Spleen (tissue), 11 donors: ENCODE measurements at regions not wholly inside any gene's neighbourhood (a gene's known extent, or its start where the extent isn't known, plus 50 kb on each side); places are given as distances from the start of the nearest gene placed in this dataset.

Experiments
- DNase-seq: peaks from one replicate; pipeline ENCODE4 v3.0.0-alpha.2; 2020
- H3K27ac ChIP-seq, 8 donors: fragments of 200-600 bp; sonication (generic) in 7 of 8; 1 replicate in 4 of 8; 2 replicates in 4 of 8; pipeline versions ENCODE4 v1.5.0 to v1.8.0; 2016 to 2021; ENCODE audit warnings: inconsistent platforms in 4 of 8, mild to moderate bottlenecking in 4 of 8, moderate library complexity in 1 of 8
- H3K27me3 ChIP-seq, 7 donors: fragments of 200-600 bp; sonication (generic) in 6 of 7; replicated peaks in 1 of 7; 1 replicate in 4 of 7; 2 replicates in 3 of 7; pipeline versions ENCODE4 v1.5.0 to v1.8.0; 2016 to 2021; ENCODE audit warnings: inconsistent platforms in 3 of 7, mild to moderate bottlenecking in 1 of 7
- H3K36me3 ChIP-seq, 6 donors: fragments of 200-600 bp; sonication (generic) in 5 of 6; 1 replicate in 4 of 6; 2 replicates in 2 of 6; pipeline versions ENCODE4 v1.5.0 to v1.8.0; 2016 to 2021; ENCODE audit warnings: inconsistent platforms in 2 of 6
- H3K4me1 ChIP-seq, 6 donors: fragments of 200-600 bp; sonication (generic) in 5 of 6; 1 replicate in 3 of 6; 2 replicates in 3 of 6; pipeline versions ENCODE4 v1.5.0 to v1.8.0; 2016 to 2021; ENCODE audit warnings: inconsistent platforms in 3 of 6
- H3K4me3 ChIP-seq, 8 donors: fragments of 200-600 bp; sonication (generic) in 7 of 8; 1 replicate in 4 of 8; 2 replicates in 4 of 8; pipeline versions ENCODE4 v1.5.0 to v1.8.0; 2016 to 2021; ENCODE audit warnings: inconsistent platforms in 4 of 8, mild to moderate bottlenecking in 4 of 8, moderate library complexity in 2 of 8
- H3K9me3 ChIP-seq, 8 donors: fragments of 200-600 bp; sonication (generic) in 7 of 8; 1 replicate in 4 of 8; 2 replicates in 4 of 8; pipeline versions ENCODE4 v1.5.0 to v1.8.0; 2016 to 2021; ENCODE audit warnings: inconsistent platforms in 4 of 8
- CTCF ChIP-seq, 11 experiments: fragments of 200-600 bp in 7 of 11; fragments of 450-650 bp in 4 of 11; sonication (generic) in 4 of 11; IDR thresholded peaks in 8 of 11; conservative IDR thresholded peaks in 3 of 11; 1 replicate in 7 of 11; 2 replicates in 4 of 11; pipeline versions ENCODE4 v1.4.0 to v1.8.0; 2016 to 2021; ENCODE audit warnings: antibody characterized with exemption in 11 of 11, inconsistent platforms in 4 of 11, mild to moderate bottlenecking in 1 of 11
- POLR2A ChIP-seq, 3 donors: fragments of 450-650 bp; IDR thresholded peaks; one replicate each; pipeline ENCODE4 v1.5.1; 2017; ENCODE audit warnings: antibody characterized with exemption in 3 of 3, mild to moderate bottlenecking in 1 of 3
- POLR2AphosphoS5 ChIP-seq, 3 donors: sonication (generic); formaldehyde crosslinking; IDR thresholded peaks; one replicate each; pipeline ENCODE4 v1.5.1; 2017; ENCODE audit warnings: antibody characterized with exemption in 3 of 3
- WGBS, 5 donors: extraction: QIAGEN DNeasy Blood & Tissue Kit in 3 of 5; methylation state at CpG; one replicate each; pipeline versions ENCODE4 v1.1.5 to v1.1.7; 2013 to 2018; 5-methylcytosine and 5-hydroxymethylcytosine counted together
- intact Hi-C: fragments of 100-400 bp; cut with DNase I; formaldehyde crosslinking; loops from one replicate; pipeline ENCODE4 v1.15.0; 2023; ENCODE audit warnings: low total_unique reads
- donor health status: healthy with polysubstance abuse.
- donor health status: DM: no; HTN: no; CAD: no; lungs with moderate emphysema.
- donor health status: DM: no; HTN: no; CAD: no.
- donor health status: Bipolar disorder and iron deficiency.
- donor health status: healthy.
- donor health status: DM: no; HTN: no; CAD: no.
- donor health status: DM: yes; HTN: yes; CAD: no.

GRCh38 chr3:106836906-106837305 is 540.3 kb upstream of the CCDC54 start:
- WGBS, 5 donors: 78 to 95% (median 85%) methylated on average over 5 of the region's 5 CpGs
- H3K27ac ChIP-seq: no peak overlapping the region
- peaks cover 0 to 14% (median 10%) of the 10 kb centered on the region in 8 donors for H3K9me3 ChIP-seq
- H3K27me3 ChIP-seq: no peaks in the 10 kb centered on the region
- no peak overlapping the region for H3K4me3 ChIP-seq
- intact Hi-C loops: no loop called here
- no peaks in the 10 kb centered on the region for H3K4me1 ChIP-seq
- DNase-seq: no peak
- H3K36me3 ChIP-seq: no peaks in the 10 kb centered on the region
- TF ChIP-seq CTCF (IDR thresholded peaks at IDR 0.05 in 8 of 11, conservative IDR thresholded peaks at IDR 0.05 in 3 of 11): no peak
- no peak for TF ChIP-seq POLR2A (IDR thresholded peaks at IDR 0.05)
- no peak for TF ChIP-seq POLR2AphosphoS5 (IDR thresholded peaks at IDR 0.05)

- TF ChIP-seq POLR2A (IDR thresholded peaks at IDR 0.05): no peak
- TF ChIP-seq POLR2AphosphoS5 (IDR thresholded peaks at IDR 0.05): no peak
- TF ChIP-seq CTCF (IDR thresholded peaks at IDR 0.05 in 8 of 11, conservative IDR thresholded peaks at IDR 0.05 in 3 of 11): no peak
- no peak overlapping the region for H3K4me3 ChIP-seq
- WGBS, 5 donors: 72 to 86% (median 78%) methylated on average over 3 of the region's 3 CpGs
- intact Hi-C loops: no loop called here
- no peaks in the 10 kb centered on the region for H3K27me3 ChIP-seq
- no peaks in the 10 kb centered on the region for H3K4me1 ChIP-seq
- no peaks in the 10 kb centered on the region for H3K36me3 ChIP-seq
- no peak overlapping the region for H3K27ac ChIP-seq
- peaks cover 0 to 7% (median 3%) of the 10 kb centered on the region in 8 donors for H3K9me3 ChIP-seq
- no peak for DNase-seq
Measured at GRCh38 chr3:106837616-106838015, 539.6 kb upstream of the CCDC54 start.

GRCh38 chr3:106839576-106840280 is 537.5 kb upstream of the CCDC54 start:
- no peaks in the 10 kb centered on the region for H3K9me3 ChIP-seq
- intact Hi-C loops: no loop called here
- H3K4me1 ChIP-seq: no peaks in the 10 kb centered on the region
- DNase-seq: no peak
- no peaks in the 10 kb centered on the region for H3K27me3 ChIP-seq
- H3K4me3 ChIP-seq: no peak overlapping the region
- H3K27ac ChIP-seq: no peak overlapping the region
- TF ChIP-seq POLR2AphosphoS5 (IDR thresholded peaks at IDR 0.05) (no peak), CTCF (IDR thresholded peaks at IDR 0.05 in 8 of 11, conservative IDR thresholded peaks at IDR 0.05 in 3 of 11) (no peak), POLR2A (IDR thresholded peaks at IDR 0.05) (no peak)
- no peaks in the 10 kb centered on the region for H3K36me3 ChIP-seq
- 68 to 91% (median 82%) methylated on average over 2 of the region's 2 CpGs for WGBS, 5 donors

GRCh38 chr3:106840319-106840718 is 536.9 kb upstream of the CCDC54 start:
- Histone ChIP-seq H3K36me3 (no peaks in the 10 kb centered on the region), H3K27me3 (no peaks in the 10 kb centered on the region), H3K4me1 (no peaks in the 10 kb centered on the region), H3K4me3 (no peak overlapping the region), H3K27ac (no peak overlapping the region), H3K9me3 (no peaks in the 10 kb centered on the region)
- DNase-seq: no peak
- intact Hi-C loops: no loop called here
- TF ChIP-seq POLR2AphosphoS5 (IDR thresholded peaks at IDR 0.05): no peak
- TF ChIP-seq POLR2A (IDR thresholded peaks at IDR 0.05): no peak
- no peak for TF ChIP-seq CTCF (IDR thresholded peaks at IDR 0.05 in 8 of 11, conservative IDR thresholded peaks at IDR 0.05 in 3 of 11)
